ENCODE measurements at regions not wholly inside any gene's neighbourhood (a gene's known extent, or its start where the extent isn't known, plus 50 kb on each side); places are given as distances from the start of the nearest gene placed in this dataset.
"Not testable (repeated sequence)": the region's sequence is repeated elsewhere in the genome, so short reads cannot be mapped to it uniquely, and the experiment has no call there.

DNA sequence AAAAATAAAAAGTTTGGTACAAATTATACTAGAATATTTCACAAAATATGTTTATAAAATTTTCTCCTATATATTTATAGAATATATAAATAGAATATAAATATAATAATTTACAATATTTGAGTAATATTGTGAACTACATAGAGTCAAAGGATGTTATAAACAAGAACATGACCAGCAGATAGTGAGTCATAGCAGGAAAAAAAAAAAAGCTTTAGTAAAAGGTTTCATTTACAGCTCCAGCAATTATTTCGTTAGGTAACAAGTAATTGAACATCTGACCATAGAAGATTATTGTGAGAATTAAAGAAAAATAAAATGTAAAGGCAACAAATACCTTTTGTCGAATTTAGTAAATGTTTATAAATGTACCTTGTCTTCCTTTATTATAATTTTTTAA, 864.1 kb downstream of the PCDH17 start:
- no peak for DNase-seq (ENCODE audit: low spot score)

- DNase-seq (ENCODE audit: low spot score), result no peak
These were observed 869.4 kb downstream of the PCDH17 start for GRCh38 chr13:58500938-58501337.

- DNase-seq (ENCODE audit: low spot score), result not testable (repeated sequence)
These were observed 872.7 kb downstream of the PCDH17 start for GRCh38 chr13:58504202-58504700.

DNA sequence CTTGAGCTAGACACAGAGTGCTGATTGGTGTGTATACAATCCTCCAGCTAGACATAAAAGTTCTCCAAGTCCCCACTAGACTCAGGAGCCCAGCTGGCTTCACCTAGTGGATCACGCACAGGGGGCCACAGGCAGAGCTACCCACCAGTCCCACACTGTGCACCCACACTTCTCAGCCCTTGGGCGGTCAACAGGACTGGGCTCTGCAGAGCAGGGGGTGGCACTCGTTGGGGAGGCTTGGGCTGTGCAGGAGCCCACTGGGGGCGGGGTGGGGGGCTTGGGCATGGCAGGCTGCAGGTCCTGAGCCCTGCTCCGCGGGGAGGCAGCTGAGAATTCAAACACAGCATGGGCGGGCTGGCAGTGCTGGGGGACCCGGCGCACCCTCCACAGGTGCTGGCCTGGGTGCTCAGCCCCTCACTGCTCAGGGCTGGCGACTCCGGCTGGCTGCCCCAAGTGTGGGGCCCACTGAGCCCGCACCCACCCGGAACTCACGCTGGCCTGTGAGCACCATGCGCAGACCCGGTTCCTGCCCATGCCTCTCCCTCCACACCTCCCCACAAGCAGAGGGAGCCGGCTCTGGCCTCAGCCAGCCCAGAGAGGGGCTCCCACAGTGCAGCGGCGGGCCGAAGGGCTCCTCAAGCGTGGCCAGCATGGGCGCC, 873.8 kb downstream of the PCDH17 start:
- not testable (repeated sequence) for DNase-seq (ENCODE audit: low spot score)

- DNase-seq (ENCODE audit: low spot score), result no peak
These were observed 896.8 kb downstream of the PCDH17 start for GRCh38 chr13:58528351-58528750.

DNA sequence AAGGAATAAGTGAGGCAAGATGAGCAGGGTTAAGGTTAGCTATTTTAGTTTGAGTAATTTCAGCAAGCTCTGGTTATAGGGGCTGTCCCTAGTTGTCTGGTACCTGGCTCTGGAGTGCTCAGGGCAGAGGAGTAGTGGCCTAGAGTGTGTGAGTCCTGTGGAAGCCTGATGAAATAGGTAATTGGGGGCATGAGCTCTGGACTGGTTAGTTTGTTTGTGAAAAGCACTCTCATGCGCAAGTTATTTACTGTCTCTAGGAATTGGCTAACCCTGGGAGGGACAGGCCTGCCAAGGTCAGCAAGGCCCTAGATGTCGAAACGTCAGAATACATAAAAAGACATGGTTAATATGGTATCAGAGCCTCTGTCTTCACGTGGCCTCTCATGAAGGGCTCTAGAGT, 900.1 kb downstream of the PCDH17 start:
- no peak for DNase-seq (ENCODE audit: low spot score)

- no peak for DNase-seq (ENCODE audit: low spot score)
These were observed 911.0 kb downstream of the PCDH17 start for GRCh38 chr13:58542530-58542929.

DNA sequence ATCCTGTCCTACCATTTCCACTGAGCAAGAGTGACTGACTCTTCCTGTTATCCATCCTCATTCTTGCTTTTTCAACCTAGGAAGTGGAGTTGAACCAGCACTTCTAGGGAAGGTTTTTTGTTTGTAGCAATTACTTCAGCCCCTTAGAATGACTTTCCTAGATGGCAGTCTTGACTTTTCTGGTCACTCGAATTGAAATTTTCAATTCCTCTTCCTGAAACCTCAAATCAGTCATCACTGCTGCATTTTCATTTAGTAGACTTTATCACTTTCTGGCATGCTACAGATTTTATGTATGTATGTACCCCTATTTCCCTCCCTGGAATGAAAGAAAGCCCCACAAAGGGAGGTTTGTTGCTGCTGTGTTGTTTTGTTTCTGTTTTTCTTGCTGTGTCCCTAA, 915.9 kb downstream of the PCDH17 start:
- DNase-seq (ENCODE audit: low spot score), result no peak

DNA sequence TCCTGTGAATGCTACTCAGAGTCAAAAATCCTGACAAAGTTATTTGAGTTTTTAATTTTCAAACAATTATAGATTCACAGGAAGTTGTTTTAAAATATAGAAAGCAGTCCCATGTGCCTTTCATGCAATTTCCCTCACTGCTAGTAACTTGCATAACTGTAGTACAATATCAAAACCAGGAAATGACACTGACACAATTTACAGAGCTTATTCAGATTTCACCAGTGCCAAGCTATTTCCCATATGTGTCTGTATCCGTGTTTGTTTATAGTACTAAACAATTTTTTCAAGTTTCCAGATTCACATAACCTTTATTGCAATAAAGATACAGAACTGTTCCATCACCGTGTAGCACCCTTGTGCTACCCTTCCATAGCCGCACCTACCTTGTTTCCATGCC, 934.6 kb downstream of the PCDH17 start:
- no peak for DNase-seq (ENCODE audit: low spot score)

GRCh38 chr13:58573743-58574142, 942.2 kb downstream of the PCDH17 start:
- DNase-seq (ENCODE audit: low spot score), result no peak

DNA sequence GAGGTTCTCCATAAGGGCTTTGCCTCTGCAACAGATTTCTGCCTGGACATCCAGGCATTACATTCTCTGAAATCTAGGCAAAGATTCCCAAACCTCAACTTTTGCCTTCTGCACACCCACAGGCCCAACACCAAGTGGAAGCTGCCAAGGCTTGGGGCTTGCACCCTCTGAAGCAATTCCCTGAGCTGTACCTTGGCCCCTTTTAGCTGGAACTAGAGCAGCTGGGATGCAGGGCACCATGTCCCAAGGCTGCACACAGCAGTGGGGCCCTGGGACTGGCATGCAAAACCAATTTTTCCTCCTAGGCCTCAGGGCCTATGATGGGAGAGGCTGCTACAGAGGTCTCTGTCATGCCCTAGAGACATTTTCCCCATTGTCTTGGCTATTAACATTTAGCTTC, 943.2 kb downstream of the PCDH17 start:
- no peak for DNase-seq (ENCODE audit: low spot score)

GRCh38 chr13:58579468-58579867, 947.9 kb downstream of the PCDH17 start:
- DNase-seq (ENCODE audit: low spot score), result no peak

- no peak for DNase-seq (ENCODE audit: low spot score)
These were observed 952.4 kb downstream of the PCDH17 start for GRCh38 chr13:58583966-58584365.

DNA sequence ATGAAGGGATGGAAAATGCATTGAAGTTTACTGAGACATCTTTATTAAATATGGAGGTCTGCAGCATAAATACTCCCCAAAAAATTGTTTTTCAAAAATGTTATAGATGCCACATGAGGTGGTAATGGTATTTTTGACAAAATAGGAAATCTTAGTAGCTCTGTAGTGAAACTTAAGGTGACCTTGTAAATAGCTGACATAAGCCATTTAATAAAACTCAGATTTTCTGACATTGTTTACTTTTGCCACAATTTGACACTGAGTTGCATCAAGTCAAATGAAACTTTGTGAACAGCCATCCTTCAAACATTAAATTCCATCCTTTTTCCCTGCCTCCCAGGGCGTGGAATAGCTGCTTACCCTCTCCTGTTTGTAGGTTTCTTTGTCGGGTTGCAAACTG, 953.1 kb downstream of the PCDH17 start:
- no peak for DNase-seq (ENCODE audit: low spot score)

DNA sequence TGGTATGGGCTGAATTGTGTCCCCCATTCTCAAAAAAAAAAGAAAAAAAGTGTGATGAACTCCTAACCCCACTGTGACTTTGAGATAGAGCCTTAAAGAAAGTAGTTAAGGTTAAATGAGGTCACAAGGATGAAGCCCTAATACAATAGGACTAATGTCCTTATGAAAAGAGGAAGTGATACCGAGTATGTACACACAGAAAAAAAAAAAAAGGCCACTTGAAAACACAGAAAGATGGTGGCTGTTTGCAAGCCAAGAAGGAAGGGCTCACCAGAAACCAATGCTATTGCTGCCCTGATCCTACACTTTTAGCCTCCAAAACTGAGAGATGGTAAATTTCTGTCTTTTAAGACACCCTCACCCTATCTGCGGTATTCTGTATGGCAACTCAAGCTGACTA, 955.6 kb downstream of the PCDH17 start:
- DNase-seq (ENCODE audit: low spot score), result no peak

GRCh38 chr13:58592052-58592451, 960.5 kb downstream of the PCDH17 start:
- no peak for DNase-seq (ENCODE audit: low spot score)

DNA sequence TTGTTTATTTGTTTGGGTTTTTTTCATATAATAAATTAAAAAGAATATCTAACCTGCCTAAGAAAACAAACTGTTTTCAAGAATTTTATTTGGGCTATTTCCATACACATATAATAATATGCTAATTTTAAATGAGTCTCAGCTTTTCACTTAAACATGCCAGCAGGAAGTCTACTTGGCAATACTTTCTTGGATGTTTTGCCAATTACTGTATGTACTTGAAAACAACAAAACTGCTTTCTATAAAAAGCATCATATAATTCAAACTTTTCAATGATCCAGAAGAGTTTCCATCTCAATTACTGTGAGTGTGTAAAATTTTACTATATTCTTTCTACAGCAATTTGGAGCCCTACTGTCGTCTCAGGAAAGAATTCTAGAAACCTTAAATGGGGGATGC, 961.2 kb downstream of the PCDH17 start:
- no peak for DNase-seq (ENCODE audit: low spot score)

DNA sequence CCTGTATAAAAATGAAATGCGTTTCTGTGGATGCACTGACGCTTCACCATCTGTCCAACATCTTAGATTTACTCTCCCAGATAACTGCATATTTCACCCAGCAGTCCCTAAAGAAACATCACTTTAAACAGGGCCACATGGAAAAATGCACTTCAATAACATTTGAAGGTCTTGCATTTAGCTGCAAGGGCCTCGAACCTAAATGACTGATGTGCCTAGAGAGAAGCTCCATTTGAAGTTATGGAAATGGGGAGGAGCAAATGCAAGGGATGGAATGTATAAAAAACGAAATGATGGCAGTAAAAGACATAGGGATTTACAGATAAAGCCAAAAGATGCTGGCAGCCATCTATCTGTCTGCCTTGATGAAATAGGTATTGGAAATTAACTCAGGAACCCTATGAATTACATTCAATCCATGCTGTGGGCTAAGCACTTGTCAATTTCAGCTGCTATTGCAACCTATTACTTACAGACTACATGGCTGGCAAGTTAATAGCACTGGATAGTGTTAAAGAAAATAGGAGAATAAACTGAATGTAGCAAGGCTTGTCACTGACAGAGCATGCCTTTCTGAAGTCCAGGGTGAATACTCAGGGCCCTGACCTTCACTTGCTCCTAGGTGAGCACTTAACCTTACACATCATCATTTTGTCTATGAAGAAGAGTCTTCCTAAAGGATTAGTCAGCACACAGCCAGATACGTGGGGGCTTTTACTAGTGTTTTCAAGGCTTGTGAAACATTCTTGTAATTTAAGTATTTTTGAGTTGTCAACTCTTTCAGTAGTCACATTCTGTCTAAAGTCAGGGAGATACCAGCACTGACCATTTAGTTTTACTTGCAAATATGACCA, 963.4 kb downstream of the PCDH17 start:
- no peak for DNase-seq (ENCODE audit: low spot score)

DNA sequence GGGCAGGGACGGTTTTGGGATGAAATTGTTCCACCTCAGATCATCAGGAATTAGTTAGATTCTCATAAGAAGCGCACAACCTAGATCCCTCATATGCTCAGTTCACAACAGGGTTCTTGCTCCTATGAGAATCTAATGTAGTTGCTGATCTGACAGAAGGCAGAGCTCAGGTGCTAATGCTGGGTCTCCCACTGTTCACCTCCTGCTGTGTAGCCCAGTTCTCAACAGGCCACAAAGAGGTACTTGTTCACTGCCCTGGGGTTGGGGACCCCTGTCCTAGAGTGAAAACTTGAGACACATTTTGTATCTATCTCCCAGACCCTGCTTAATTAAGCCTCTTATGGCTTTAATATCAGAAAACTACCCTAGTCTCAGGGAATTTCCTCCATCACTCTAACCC, 966.0 kb downstream of the PCDH17 start:
- DNase-seq (ENCODE audit: low spot score), result no peak

GRCh38 chr13:58598241-58598640, 966.7 kb downstream of the PCDH17 start:
- no peak for DNase-seq (ENCODE audit: low spot score)

- DNase-seq (ENCODE audit: low spot score), result no peak
These were observed 979.6 kb downstream of the PCDH17 start for GRCh38 chr13:58611117-58611516.

- no peak for DNase-seq (ENCODE audit: low spot score)
These were observed 986.5 kb downstream of the PCDH17 start for GRCh38 chr13:58617880-58618665.

Measured in D341Med (cell line).